ENCODE measurements at regions not wholly inside any gene's neighbourhood (a gene's known extent, or its start where the extent isn't known, plus 50 kb on each side); places are given as distances from the start of the nearest gene placed in this dataset.

DNA sequence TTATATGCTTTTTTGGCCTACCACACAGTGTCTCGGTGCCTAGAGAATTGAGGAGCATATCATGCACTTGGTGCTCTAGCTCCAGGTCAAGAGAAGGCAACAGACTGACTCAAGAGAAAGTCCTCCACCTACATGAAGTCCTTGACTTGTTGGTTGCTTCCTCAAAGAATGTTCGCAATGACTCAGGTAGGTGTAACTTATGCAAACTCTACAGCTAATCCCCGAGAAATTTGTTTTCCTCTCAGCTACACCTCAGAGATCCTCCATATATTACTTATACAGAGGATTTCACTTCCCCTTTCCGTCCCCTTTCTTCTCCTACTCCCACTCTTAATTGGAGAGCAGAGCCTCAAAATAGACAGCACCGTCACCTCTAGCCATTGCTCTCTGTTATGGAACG is 1013.1 kb downstream of the KCNMA1 start:
- TF ChIP-seq, protein P1, sequence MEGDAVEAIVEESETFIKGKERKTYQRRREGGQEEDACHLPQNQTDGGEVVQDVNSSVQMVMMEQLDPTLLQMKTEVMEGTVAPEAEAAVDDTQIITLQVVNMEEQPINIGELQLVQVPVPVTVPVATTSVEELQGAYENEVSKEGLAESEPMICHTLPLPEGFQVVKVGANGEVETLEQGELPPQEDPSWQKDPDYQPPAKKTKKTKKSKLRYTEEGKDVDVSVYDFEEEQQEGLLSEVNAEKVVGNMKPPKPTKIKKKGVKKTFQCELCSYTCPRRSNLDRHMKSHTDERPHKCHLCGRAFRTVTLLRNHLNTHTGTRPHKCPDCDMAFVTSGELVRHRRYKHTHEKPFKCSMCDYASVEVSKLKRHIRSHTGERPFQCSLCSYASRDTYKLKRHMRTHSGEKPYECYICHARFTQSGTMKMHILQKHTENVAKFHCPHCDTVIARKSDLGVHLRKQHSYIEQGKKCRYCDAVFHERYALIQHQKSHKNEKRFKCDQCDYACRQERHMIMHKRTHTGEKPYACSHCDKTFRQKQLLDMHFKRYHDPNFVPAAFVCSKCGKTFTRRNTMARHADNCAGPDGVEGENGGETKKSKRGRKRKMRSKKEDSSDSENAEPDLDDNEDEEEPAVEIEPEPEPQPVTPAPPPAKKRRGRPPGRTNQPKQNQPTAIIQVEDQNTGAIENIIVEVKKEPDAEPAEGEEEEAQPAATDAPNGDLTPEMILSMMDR (IDR thresholded peaks at IDR 0.05): no peak
- TF ChIP-seq POLR2A (IDR thresholded peaks at IDR 0.05; ENCODE audit: low read depth) (no peak), POLR2AphosphoS5 (IDR thresholded peaks at IDR 0.05) (no peak), EP300 (IDR thresholded peaks at IDR 0.05) (no peak)

All from esophagus muscularis mucosa (tissue), 4 donors.